GM19438 (cell line): ENCODE measurements at regions not wholly inside any gene's neighbourhood (a gene's known extent, or its start where the extent isn't known, plus 50 kb on each side); places are given as distances from the start of the nearest gene placed in this dataset.
"Not testable (repeated sequence)": the region's sequence is repeated elsewhere in the genome, so short reads cannot be mapped to it uniquely, and the experiment has no call there.

Experiments used
- ATAC-seq: cut with Tn5 transposase; IDR thresholded peaks from one replicate; pipeline ENCODE4 v1.9.1; 2021; ENCODE audit warnings: low read depth; ENCODE audit not compliant: unreplicated experiment

- no peak for ATAC-seq
These were observed 1190.5 kb upstream of the LRRTM3 start for GRCh38 chr10:65735382-65735781.

- no peak for ATAC-seq
These were observed 1182.9 kb upstream of the LRRTM3 start for GRCh38 chr10:65742906-65743305.

- ATAC-seq, result no peak
These were observed 1174.6 kb upstream of the LRRTM3 start for GRCh38 chr10:65751218-65751617.

GRCh38 chr10:65751896-65752295, 1173.9 kb upstream of the LRRTM3 start:
- no peak for ATAC-seq

- ATAC-seq, result no peak
These were observed 1172.3 kb upstream of the LRRTM3 start for GRCh38 chr10:65753532-65753931.

GRCh38 chr10:65754112-65754511, 1171.7 kb upstream of the LRRTM3 start:
- ATAC-seq, result no peak

- ATAC-seq, result no peak
These were observed 1163.5 kb upstream of the LRRTM3 start for GRCh38 chr10:65762311-65762710.

- ATAC-seq, result no peak
These were observed 1160.8 kb upstream of the LRRTM3 start for GRCh38 chr10:65765006-65765541.

GRCh38 chr10:65769828-65770227, 1156.0 kb upstream of the LRRTM3 start:
- ATAC-seq, result no peak

GRCh38 chr10:65778753-65779152, 1147.1 kb upstream of the LRRTM3 start:
- no peak for ATAC-seq

GRCh38 chr10:65779985-65780384, 1145.9 kb upstream of the LRRTM3 start:
- ATAC-seq, result no peak

- ATAC-seq, result no peak
These were observed 1139.6 kb upstream of the LRRTM3 start for GRCh38 chr10:65786279-65786678.

- no peak for ATAC-seq
These were observed 1138.3 kb upstream of the LRRTM3 start for GRCh38 chr10:65787571-65787970.

GRCh38 chr10:65788271-65788670, 1137.6 kb upstream of the LRRTM3 start:
- no peak for ATAC-seq

- ATAC-seq, result no peak
These were observed 1133.9 kb upstream of the LRRTM3 start for GRCh38 chr10:65791979-65792378.

- ATAC-seq, result no peak
These were observed 1132.0 kb upstream of the LRRTM3 start for GRCh38 chr10:65793738-65794425.

GRCh38 chr10:65794861-65795260, 1131.0 kb upstream of the LRRTM3 start:
- ATAC-seq, result not testable (repeated sequence)

GRCh38 chr10:65796472-65796871, 1129.4 kb upstream of the LRRTM3 start:
- no peak for ATAC-seq

- no peak for ATAC-seq
These were observed 1127.7 kb upstream of the LRRTM3 start for GRCh38 chr10:65798133-65798532.

- ATAC-seq, result no peak
These were observed 1123.4 kb upstream of the LRRTM3 start for GRCh38 chr10:65802391-65802790.

- ATAC-seq, result no peak
These were observed 1120.3 kb upstream of the LRRTM3 start for GRCh38 chr10:65805511-65805910.

- ATAC-seq, result no peak
These were observed 1119.8 kb upstream of the LRRTM3 start for GRCh38 chr10:65805993-65806392.
